ENCODE measurements at regions not wholly inside any gene's neighbourhood (a gene's known extent, or its start where the extent isn't known, plus 50 kb on each side); places are given as distances from the start of the nearest gene placed in this dataset.

- DNase-seq (ENCODE audit: low read depth in 3 of 3): no peak
Measured at GRCh38 chr22:48154943-48155240, 1392.4 kb downstream of the TBC1D22A start.

- DNase-seq (ENCODE audit: low read depth in 3 of 3): no peak
Measured at GRCh38 chr22:48154169-48154942, 1391.9 kb downstream of the TBC1D22A start.

DNA sequence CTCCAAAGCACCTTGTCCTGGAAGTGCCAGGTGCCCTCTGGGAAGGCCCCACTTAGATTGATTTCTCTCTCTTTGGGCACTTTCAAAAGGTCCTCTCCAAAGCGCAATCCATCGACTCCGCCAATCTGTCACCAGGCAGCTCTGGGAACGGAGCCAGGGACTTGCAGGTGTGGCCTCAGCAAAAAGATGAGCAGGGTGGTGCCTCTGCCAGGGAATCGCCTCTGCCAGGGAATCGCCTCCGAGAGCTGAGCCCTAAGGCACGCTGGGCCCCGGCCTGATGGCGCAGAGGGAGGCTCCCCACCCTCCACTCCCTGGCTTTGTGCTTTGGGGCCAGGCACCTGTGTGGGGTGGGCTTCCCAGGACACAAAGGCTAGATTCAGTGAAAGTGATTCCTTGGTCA lies 1391.3 kb downstream of the TBC1D22A start:
- no peak for DNase-seq (ENCODE audit: low read depth in 3 of 3)

GRCh38 chr22:48152916-48153315 lies 1390.5 kb downstream of the TBC1D22A start:
- DNase-seq (ENCODE audit: low read depth in 3 of 3): no peak

DNA sequence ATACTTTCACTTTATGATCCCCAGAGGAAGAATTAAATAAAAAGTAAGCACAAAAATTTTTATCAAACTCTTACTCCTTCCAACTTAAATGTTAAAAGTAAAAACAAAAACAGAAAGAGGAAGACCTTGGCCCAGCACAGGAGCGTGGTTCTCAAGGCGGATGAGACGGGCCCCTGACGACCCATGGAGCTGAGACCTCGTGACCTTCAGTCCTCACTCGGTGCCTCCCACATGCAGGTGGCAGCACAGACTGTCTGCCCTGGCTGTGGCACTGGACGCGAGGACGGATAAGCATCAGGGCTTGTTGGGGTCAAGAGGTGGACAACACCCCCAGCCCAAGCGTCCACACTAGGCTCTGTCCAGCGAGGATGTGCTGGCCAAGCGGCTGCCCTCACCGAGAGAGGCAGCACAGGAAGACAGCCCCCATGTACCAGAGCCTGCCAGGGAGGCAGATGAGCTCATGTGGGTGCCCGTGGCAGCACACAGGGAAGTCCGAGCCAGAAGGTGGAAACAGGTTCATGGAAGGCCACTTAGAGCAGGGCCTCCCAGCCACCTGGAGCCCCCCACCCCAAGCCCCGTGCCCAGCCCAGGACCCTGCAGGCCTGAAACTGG lies 1389.8 kb downstream of the TBC1D22A start:
- no peak for DNase-seq (ENCODE audit: low read depth in 3 of 3)

GRCh38 chr22:48151641-48152040 lies 1389.2 kb downstream of the TBC1D22A start:
- no peak for DNase-seq (ENCODE audit: low read depth in 3 of 3)

DNA sequence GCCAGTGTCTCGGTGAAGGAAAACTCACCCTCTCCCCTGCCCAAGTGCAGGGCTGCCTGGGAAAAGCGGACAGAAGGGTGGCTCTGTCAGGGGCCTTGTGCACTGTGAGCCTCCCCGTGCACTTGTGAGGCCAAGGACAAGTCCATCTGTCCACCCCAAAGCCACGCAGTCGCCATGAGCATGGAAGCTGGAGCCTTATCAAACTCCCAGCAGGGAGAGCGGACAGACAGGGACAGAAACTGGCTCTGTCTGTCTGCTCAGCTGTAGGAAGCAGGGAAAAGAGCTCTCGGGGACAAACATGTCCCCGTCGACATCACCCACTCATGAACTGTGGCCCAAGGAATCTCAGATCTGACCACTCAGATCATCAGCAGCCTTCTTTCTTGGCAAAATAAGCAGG lies 1385.4 kb downstream of the TBC1D22A start:
- no peak for DNase-seq (ENCODE audit: low read depth in 3 of 3)

DNA sequence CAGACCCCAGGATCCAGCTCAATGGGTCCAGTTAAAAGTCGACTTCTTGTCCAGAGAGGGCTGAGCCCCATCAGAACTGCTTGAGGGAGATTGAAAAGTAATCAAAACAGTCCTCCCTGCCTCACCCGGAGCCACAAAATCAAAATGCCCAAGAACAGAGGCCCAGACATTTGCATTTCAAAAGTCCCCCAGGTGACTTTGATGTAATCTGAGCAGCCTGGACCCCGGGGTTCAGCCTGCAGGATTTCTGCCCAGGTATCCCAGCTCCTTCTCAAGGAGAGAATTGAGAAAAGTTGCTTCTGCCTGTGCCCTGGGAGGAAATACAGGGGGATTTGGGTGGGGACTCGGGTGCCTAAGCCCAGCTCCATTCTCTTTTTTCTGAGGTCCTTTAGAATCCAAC lies 1385.0 kb downstream of the TBC1D22A start:
- DNase-seq (ENCODE audit: low read depth in 3 of 3): no peak

DNA sequence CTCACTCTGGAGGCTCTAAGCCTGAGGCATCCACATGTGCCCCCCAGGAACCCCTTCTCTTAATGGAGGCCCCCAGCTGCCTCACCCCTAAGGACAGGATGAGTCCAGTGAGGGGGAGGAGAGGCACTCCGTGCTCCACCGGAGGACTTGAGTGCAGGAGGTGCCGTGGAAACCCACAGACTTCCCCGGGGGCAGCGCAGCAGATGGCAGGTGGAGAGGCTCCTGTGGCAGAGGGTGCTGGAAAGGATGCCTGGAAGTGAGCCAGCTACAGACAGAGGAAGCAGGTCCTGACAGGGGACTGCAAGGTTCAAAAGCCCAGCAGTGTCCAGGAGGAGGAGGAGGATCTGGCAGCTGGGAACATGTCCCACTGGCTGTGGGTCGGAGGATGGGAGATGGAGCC lies 1384.0 kb downstream of the TBC1D22A start:
- DNase-seq (ENCODE audit: low read depth in 3 of 3): no peak

- no peak for DNase-seq (ENCODE audit: low read depth in 3 of 3)
Measured at GRCh38 chr22:48145738-48146137, 1383.3 kb downstream of the TBC1D22A start.

DNA sequence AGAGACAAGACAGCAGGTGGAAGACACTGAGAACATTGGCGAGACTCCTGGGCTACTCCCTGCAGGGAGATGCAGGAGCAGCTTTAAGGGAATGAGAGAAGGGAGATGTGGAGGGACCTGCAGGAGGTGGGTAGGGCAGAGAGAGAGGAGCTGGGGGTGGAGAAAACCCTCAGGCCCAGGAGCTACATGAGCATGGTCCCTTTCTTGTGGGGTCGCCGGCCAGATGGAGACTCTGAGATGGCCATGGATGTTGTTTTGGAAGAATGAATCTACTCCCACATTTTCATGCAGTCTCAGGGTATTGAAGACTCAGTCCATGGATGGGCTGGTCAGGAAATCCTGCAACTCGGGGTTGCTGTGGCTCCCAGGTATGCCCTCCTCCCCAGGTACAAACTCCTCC lies 1381.9 kb downstream of the TBC1D22A start:
- no peak for DNase-seq (ENCODE audit: low read depth in 3 of 3)

DNA sequence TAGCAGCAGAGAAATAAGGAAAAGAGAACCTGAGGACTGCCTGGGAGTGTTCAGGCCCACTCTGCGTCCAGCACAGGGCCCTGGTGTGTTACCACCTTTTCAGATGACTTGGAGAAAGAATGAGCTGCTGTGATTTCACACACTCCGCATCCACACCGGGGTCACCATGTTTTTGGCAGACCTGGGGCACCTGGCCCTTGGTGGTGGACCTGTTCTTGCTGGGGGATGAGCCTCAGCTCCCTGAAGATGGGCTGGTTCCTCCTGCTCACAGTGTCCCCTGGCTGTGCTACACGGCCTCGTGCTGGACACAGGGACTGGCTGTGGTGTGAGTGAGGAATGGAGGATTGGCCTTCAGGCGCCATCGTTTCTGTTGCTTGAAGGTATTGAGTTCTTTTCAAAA lies 1381.4 kb downstream of the TBC1D22A start:
- no peak for DNase-seq (ENCODE audit: low read depth in 3 of 3)

DNA sequence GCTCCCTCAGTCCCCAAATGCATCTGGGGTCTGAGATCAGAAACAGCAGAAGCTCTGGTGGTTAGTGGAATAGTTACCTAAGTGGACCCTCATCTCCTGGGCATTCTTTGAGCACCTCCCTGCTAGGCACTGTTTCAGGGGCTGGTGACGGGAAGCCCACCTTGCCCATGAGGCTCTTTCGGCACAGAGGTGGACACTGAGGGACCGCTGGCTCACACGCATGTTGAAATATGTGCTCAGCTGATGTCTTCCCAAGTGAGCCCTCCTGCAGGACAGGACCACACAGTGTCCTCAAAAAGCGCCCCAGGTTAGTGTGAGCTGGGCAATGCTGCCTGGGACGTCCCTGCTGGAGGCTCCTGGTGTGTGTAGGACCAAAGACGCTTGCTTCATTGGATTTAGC lies 1379.9 kb downstream of the TBC1D22A start:
- no peak for DNase-seq (ENCODE audit: low read depth in 3 of 3)

DNA sequence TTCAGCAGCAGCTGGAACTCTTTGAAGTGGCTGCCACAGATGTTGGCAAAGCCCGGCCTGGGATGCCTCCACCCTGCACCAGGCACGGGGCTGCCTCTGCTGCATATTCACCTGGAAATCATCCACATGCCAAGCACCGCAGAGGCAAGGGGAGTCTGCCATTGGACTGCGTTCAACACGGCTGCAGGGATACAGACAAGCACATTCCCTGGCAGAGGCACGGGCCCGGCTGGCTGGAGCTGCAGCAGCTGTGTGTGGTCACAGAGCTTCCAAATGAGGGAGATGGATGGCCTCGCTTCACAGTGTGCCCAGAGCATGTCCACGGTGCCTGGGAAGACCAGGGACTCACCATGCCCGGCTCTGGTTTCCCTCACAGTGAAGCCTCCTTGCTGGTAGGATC lies 1378.9 kb downstream of the TBC1D22A start:
- DNase-seq (ENCODE audit: low read depth in 3 of 3): no peak

GRCh38 chr22:48140261-48140813 lies 1377.9 kb downstream of the TBC1D22A start:
- DNase-seq (ENCODE audit: low read depth in 3 of 3): no peak

DNA sequence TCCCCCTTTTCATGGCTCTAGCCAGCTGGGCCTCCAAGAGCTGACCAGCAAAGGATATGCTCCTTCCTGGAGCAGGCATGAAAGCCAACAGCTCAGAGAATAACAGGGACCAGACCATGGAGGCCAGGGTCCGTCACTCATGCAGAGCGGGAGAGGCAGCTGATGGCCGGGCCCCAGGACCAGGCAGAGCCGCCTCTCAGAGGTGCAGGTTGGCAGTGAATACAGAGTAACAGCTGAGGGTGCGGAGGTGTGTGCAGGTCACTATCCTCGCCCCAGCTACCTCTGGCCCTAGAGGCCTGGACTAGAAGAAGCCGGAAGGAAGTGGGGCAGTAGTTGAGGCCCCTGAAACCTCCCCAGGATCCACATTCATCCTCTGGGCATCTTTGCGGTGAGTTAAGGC lies 1377.3 kb downstream of the TBC1D22A start:
- no peak for DNase-seq (ENCODE audit: low read depth in 3 of 3)

DNA sequence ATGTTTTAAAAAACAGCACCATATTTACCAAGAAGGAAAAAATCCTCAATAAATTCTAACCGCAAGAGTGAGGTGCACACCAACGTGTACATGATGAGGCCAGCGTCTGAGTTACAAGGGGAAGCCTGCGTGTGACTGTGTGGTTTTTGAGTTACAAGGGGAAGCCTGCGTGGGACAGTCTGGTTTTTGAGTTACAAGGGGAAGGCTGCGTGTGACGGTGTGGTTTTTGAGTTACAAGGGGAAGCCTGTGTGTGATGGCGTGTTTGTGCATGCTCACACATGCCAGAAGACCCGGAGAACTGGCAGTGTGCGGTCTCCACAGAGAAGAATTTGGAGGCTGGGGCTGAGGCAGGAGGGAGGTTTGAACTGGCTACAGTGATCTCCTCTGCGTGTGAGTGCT lies 1376.4 kb downstream of the TBC1D22A start:
- no peak for DNase-seq (ENCODE audit: low read depth in 3 of 3)

DNA sequence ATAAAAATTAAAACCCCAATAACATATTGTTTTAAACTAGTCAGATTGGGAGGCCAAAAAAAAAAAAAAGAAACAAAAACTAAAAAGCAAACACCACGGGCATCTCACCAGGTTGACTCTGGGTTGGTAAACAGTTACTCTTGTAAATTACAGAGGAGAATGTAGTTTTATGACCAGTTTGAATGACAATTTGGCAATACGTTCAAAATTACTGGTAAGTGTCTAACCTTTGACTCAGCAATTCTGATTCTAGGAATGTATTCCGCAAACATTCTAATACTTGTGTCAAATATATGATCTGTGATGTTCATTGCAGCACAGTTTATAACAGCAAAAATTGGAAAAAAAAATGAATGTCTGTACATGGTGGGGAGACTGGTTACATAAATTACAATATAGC lies 1376.0 kb downstream of the TBC1D22A start:
- no peak for DNase-seq (ENCODE audit: low read depth in 3 of 3)

GRCh38 chr22:48137640-48138039 lies 1375.2 kb downstream of the TBC1D22A start:
- DNase-seq (ENCODE audit: low read depth in 3 of 3): no peak

DNA sequence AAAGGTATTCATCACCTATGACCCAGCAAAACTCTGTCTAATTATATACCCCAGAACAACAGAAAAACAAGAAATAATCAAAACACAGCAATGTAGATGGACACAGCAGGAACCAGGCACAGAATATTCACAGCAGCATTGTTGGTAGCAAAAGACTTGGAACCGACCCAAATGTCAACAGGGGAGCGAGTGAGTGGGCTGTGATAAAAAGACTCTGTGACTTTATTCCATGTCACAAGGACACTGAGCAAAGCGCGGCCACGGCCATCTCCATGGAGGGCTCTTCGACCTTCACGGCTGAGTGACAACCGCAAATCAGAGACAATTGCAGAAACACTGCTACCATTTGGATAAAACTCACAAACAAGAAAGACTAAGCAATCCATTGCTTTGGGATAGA lies 1373.1 kb downstream of the TBC1D22A start:
- DNase-seq (ENCODE audit: low read depth in 3 of 3): no peak

DNA sequence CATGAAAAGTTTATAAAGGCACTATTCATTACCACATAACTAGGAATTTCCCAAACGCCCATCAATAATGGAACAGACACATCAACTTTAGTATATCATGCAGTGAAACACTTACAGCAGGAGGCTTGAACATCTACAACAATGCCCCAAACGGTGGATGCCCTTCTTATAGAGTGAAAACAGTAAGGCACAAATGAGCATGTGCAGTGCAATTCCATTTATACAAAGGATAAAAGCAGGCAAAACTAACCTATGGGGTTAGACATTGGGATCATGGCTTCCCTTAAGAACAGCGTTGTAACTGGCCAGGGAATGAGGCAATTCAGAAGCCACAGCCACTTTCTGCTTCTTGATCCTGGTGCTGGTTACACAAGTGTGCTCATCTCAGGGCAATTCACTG lies 1363.0 kb downstream of the TBC1D22A start:
- no peak for DNase-seq (ENCODE audit: low read depth in 3 of 3)

DNA sequence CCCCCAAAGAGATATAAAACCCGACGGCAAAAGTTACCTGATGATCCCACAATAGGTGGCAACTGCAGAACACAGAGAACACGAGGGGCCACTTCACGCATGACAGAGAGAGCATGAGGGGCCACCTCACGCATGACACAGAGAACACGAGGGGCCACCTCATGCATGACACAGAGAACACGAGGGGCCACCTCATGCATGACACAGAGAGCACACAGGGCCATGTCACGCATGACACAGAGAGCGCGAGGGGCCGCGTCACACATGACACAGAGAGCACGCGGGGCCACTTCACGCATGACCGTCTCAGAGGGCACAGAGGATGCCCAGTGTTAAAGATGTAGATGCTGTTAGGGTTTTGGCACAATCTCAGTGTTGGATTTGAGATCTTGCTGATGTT lies 1359.5 kb downstream of the TBC1D22A start:
- no peak for DNase-seq (ENCODE audit: low read depth in 3 of 3)

- no peak for DNase-seq (ENCODE audit: low read depth in 3 of 3)
Measured at GRCh38 chr22:48118654-48119053, 1356.2 kb downstream of the TBC1D22A start.

GRCh38 chr22:48116871-48117270 lies 1354.4 kb downstream of the TBC1D22A start:
- DNase-seq (ENCODE audit: low read depth in 3 of 3): no peak

All from stimulated activated CD4-positive, alpha-beta T cell treated with anti-CD3 and anti-CD28 coated beads, TNF-alpha, amount 100 ng/mL, for 48 hours (primary cell).